ENCODE measurements at regions not wholly inside any gene's neighbourhood (a gene's known extent, or its start where the extent isn't known, plus 50 kb on each side); places are given as distances from the start of the nearest gene placed in this dataset.
"Not testable (repeated sequence)": the region's sequence is repeated elsewhere in the genome, so short reads cannot be mapped to it uniquely, and the experiment has no call there.

DNA sequence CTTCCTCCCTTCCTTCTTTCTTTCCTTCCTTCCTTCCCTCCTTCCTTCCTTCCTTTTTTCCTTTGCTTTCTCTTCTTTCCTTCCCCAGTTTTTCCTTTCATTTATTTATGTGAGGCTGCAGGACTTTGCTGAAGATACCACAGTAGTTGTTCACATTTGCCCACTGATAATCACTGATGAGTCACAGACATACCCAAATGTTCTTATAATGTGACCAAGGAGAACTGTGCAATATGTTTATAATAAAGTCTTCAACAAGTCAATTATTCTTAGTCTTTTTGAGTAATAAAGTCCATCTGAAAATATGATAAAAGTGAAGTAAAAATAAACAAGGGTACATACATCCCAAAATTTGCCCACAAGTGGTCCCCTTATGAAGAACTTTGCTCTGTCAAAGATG is 159.7 kb downstream of the GNAI1 start:
- no peak overlapping the region for H2AFZ ChIP-seq (ENCODE audit: low read depth, low read length)
- H3K79me2 ChIP-seq (ENCODE audit: insufficient read depth, low read length) = no peaks in the 10 kb centered on the region
- H3K4me3 ChIP-seq (ENCODE audit: low read depth in 1 of 2, low read length in 2 of 2) = no peak overlapping the region
- no peak overlapping the region for H3K4me2 ChIP-seq (ENCODE audit: insufficient read depth, low read length)
- H3K4me1 ChIP-seq (ENCODE audit: insufficient read depth, low read length) = no peaks in the 10 kb centered on the region
- DNase-seq (no peak), ATAC-seq (ENCODE audit: insufficient read depth, low read depth) (no peak)
- TF ChIP-seq, protein P1, sequence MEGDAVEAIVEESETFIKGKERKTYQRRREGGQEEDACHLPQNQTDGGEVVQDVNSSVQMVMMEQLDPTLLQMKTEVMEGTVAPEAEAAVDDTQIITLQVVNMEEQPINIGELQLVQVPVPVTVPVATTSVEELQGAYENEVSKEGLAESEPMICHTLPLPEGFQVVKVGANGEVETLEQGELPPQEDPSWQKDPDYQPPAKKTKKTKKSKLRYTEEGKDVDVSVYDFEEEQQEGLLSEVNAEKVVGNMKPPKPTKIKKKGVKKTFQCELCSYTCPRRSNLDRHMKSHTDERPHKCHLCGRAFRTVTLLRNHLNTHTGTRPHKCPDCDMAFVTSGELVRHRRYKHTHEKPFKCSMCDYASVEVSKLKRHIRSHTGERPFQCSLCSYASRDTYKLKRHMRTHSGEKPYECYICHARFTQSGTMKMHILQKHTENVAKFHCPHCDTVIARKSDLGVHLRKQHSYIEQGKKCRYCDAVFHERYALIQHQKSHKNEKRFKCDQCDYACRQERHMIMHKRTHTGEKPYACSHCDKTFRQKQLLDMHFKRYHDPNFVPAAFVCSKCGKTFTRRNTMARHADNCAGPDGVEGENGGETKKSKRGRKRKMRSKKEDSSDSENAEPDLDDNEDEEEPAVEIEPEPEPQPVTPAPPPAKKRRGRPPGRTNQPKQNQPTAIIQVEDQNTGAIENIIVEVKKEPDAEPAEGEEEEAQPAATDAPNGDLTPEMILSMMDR (IDR thresholded peaks at IDR 0.05; ENCODE audit: borderline replicate concordance, extremely low read depth, low read length, poor library complexity, severe bottlenecking) = no peak
- TF ChIP-seq EZH2 (IDR thresholded peaks at IDR 0.05; ENCODE audit: borderline replicate concordance, low read depth, low read length, severe bottlenecking) = no peak
- H3K36me3 ChIP-seq (ENCODE audit: insufficient read depth, low read length) = no peaks in the 10 kb centered on the region
- H3K27ac ChIP-seq (ENCODE audit: low read length) = no peak overlapping the region
- no peaks in the 10 kb centered on the region for H3K27me3 ChIP-seq (ENCODE audit: insufficient read depth, low read length, poor library complexity)
- no peak overlapping the region for H3K9ac ChIP-seq (ENCODE audit: low read depth, low read length)
- H4K20me1 ChIP-seq (ENCODE audit: insufficient read depth, low read length) = no peaks in the 10 kb centered on the region
- no peaks in the 10 kb centered on the region for H3K9me3 ChIP-seq (ENCODE audit: insufficient read depth, low read length, severe bottlenecking)

DNA sequence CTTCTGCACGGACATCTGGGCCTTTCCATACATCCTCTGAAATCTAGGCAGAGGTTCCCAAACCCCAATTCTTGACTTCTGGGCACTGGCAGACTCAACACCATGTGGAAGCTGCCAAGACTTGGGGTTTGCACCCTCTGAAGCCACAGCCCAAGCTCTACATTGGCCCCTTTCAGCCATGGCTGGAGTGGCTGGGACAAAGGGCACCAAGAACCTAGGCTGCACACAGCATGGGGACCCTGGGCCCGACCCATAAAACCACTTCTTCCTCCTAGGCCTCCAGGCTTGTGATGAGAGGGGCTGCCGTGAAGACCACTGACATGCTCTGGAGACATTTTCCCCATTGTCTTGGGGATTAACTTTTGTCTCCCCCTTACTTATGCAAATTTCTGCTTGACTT is 158.0 kb downstream of the GNAI1 start:
- not testable (repeated sequence) for ATAC-seq (ENCODE audit: insufficient read depth, low read depth); H3K27me3 ChIP-seq (ENCODE audit: insufficient read depth, low read length, poor library complexity); H3K9me3 ChIP-seq (ENCODE audit: insufficient read depth, low read length, severe bottlenecking); DNase-seq; H3K4me2 ChIP-seq (ENCODE audit: insufficient read depth, low read length); H3K4me1 ChIP-seq (ENCODE audit: insufficient read depth, low read length); H4K20me1 ChIP-seq (ENCODE audit: insufficient read depth, low read length); H2AFZ ChIP-seq (ENCODE audit: low read depth, low read length); H3K36me3 ChIP-seq (ENCODE audit: insufficient read depth, low read length); H3K79me2 ChIP-seq (ENCODE audit: insufficient read depth, low read length); H3K9ac ChIP-seq (ENCODE audit: low read depth, low read length); H3K4me3 ChIP-seq (ENCODE audit: low read depth in 1 of 2, low read length in 2 of 2); H3K27ac ChIP-seq (ENCODE audit: low read length)

DNA sequence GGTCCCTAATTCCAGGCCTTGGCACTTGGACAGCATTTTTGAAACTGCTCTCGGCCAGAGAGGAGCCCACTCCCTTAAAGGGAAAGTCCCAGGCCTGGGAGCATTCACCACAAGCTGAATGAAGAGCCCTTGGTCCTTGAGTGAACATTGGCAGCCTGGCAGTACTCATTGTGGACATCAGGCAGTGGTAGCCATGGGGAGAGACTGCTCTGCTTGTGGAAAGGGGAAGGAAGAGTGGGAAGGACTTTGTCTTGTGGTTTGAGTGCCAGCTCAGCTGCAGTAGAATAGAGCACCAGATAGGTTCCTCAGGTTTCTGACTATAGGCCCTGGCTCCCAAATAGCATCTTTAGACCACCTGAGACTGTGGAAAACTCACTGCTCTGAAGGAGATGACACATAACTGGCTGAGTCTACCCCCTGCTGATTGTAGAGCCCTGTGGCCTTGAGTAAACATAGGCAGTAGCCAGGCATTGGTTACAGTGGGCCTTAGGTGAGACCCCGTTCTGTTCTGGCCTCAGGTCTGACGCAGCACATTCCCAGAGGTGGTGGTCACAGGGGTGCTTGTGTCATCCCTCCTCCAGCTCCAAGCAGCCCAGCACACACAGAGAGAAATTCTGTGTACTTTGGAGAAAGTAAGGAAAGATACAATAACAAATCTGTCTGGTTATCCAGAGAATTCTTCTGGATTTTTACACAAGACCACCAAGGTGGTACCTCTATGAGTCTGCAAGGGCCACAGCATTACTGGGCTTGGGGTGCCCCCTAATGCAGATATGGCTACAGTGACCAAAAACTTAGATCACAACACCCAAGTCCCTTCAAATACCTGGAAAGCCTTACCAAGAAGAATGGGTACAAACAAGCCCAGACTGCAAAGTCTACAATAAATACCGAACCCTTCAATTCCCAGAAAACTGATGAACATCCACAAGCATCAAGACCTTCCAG is 153.8 kb downstream of the GNAI1 start:
- H3K79me2 ChIP-seq (ENCODE audit: insufficient read depth, low read length) = no peaks in the 10 kb centered on the region
- no peak overlapping the region for H3K27ac ChIP-seq (ENCODE audit: low read length)
- H3K9ac ChIP-seq (ENCODE audit: low read depth, low read length) = no peak overlapping the region
- no peaks in the 10 kb centered on the region for H3K27me3 ChIP-seq (ENCODE audit: insufficient read depth, low read length, poor library complexity)
- no peak overlapping the region for H3K4me3 ChIP-seq (ENCODE audit: low read depth in 1 of 2, low read length in 2 of 2)
- DNase-seq = no peak
- no peaks in the 10 kb centered on the region for H3K36me3 ChIP-seq (ENCODE audit: insufficient read depth, low read length)
- H3K9me3 ChIP-seq (ENCODE audit: insufficient read depth, low read length, severe bottlenecking) = no peaks in the 10 kb centered on the region
- H3K4me1 ChIP-seq (ENCODE audit: insufficient read depth, low read length) = no peaks in the 10 kb centered on the region
- no peak for TF ChIP-seq EZH2 (IDR thresholded peaks at IDR 0.05; ENCODE audit: borderline replicate concordance, low read depth, low read length, severe bottlenecking)
- TF ChIP-seq, protein P1 (IDR thresholded peaks at IDR 0.05; ENCODE audit: borderline replicate concordance, extremely low read depth, low read length, poor library complexity, severe bottlenecking) = peak; percentile 14
- H2AFZ ChIP-seq (ENCODE audit: low read depth, low read length) = no peak overlapping the region
- no peaks in the 10 kb centered on the region for H4K20me1 ChIP-seq (ENCODE audit: insufficient read depth, low read length)
- no peak overlapping the region for H3K4me2 ChIP-seq (ENCODE audit: insufficient read depth, low read length)
- ATAC-seq (ENCODE audit: insufficient read depth, low read depth) = no peak

DNA sequence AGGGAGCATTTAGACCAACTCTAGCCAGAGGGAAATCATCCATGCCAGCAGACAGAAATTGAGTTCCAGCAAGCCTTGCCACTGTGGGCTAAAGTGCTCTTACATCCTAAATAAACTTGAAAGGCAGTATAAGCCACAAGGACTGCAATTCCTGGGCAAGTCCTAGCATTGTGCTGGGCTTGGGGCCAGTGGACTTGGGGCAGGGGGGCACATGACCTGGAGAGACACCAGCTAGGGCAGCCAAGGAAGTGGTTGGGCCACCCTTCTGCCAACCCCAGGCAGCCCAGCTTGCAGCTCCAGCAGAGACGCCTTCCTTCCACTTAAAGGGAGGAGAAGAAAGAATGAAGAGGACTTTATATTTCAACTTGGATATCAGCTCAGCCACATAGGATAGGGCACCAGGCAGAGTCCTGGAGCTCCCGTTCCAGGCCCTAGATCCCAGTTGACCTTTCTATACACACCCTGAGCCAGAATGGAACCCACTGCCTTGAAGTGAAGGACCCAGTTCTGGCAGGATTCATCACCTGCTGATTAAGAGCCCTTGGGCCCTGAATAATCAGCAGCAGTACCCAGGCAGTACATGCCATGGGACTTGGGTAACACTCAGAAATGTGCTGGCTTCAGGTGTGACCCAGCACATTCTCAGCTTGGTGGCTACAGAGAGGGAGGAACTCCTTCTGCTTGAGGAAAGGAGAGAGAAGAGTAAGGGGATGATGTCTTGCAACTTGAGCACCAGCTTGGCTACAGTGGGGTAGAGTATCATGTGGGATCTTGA is 153.0 kb downstream of the GNAI1 start:
- Histone ChIP-seq H3K27me3 (ENCODE audit: insufficient read depth, low read length, poor library complexity) (no peaks in the 10 kb centered on the region), H3K4me3 (ENCODE audit: low read depth in 1 of 2, low read length in 2 of 2) (no peak overlapping the region), H3K4me2 (ENCODE audit: insufficient read depth, low read length) (no peak overlapping the region), H3K9ac (ENCODE audit: low read depth, low read length) (no peak overlapping the region), H3K27ac (ENCODE audit: low read length) (no peak overlapping the region), H2AFZ (ENCODE audit: low read depth, low read length) (no peak overlapping the region), H3K79me2 (ENCODE audit: insufficient read depth, low read length) (no peaks in the 10 kb centered on the region), H3K36me3 (ENCODE audit: insufficient read depth, low read length) (no peaks in the 10 kb centered on the region), H3K9me3 (ENCODE audit: insufficient read depth, low read length, severe bottlenecking) (no peaks in the 10 kb centered on the region), H3K4me1 (ENCODE audit: insufficient read depth, low read length) (no peaks in the 10 kb centered on the region), H4K20me1 (ENCODE audit: insufficient read depth, low read length) (no peaks in the 10 kb centered on the region)
- DNase-seq (no peak), ATAC-seq (ENCODE audit: insufficient read depth, low read depth) (no peak)
- TF ChIP-seq EZH2 (IDR thresholded peaks at IDR 0.05; ENCODE audit: borderline replicate concordance, low read depth, low read length, severe bottlenecking) = no peak
